ENCODE measurements at regions not wholly inside any gene's neighbourhood (a gene's known extent, or its start where the extent isn't known, plus 50 kb on each side); places are given as distances from the start of the nearest gene placed in this dataset.
"Not testable (repeated sequence)": the region's sequence is repeated elsewhere in the genome, so short reads cannot be mapped to it uniquely, and the experiment has no call there.

DNA sequence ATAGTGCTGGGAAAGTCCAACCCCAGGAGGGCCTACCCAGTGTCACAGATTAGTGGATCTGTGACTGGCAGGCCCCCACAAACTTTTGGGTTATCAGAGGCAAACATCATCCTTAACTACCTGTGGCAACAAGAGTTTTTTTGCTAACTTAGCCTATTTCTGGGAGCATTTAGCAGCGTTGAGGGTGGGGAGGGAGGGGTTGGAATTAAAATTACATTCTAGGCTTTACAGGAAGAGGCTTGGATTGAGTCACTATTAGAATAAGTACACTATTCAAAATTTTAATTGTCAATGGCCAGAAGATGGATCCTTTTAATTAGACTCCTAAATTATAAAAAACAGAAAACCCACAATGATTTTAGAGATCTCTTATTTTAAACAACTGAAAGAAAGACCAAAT lies 267.9 kb upstream of the NPSR1 start:
- no peak for DNase-seq (ENCODE audit: low read depth)

DNA sequence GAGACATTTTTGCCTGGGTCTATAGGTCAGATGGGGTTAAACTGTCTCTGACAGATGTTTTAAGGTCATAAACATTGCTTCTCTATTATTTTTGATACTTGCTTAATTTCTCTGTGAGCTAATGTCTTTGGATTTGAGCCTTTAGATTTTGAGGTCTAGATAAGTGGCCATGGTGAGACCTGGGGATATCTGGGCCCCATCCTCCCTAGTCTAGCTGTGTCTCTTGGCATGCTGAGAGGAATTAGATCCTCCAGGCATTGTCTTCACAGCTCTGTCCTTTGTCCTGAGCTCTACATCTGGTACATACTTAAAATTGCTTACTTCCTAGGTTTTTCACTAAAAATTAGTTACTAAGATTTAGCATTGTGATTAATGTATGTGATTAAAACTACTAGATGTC lies 265.0 kb upstream of the NPSR1 start:
- DNase-seq (ENCODE audit: low read depth): no peak

DNA sequence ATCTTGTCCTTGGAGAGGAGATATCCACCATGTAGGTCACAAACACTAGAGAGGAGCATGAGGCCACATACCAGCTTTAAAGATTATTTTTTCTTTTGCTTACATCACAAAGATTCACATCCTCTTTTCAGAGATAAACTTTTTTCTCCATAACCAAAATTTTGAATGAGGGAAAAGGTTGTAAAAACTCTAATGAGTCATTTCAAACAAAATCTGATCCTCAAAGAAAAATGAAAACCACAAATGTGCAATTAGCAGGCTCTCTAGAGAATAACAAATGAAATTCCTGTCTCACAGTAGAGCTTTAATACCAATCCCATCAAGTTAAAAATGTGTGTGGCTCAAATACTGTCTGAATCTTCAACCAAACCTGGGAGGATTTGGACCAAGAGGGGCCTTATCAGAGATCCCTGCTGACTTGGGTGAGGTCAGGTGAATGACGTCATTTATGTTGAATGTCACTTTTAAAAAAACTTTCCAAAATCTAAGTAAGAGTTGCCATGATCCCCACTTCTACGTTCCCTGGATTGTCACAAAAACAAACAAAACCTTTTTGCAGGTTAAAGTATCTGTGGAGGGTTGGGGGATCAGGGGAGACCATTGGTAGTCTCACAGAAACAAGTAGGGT lies 261.5 kb upstream of the NPSR1 start:
- no peak for DNase-seq (ENCODE audit: low read depth)

DNA sequence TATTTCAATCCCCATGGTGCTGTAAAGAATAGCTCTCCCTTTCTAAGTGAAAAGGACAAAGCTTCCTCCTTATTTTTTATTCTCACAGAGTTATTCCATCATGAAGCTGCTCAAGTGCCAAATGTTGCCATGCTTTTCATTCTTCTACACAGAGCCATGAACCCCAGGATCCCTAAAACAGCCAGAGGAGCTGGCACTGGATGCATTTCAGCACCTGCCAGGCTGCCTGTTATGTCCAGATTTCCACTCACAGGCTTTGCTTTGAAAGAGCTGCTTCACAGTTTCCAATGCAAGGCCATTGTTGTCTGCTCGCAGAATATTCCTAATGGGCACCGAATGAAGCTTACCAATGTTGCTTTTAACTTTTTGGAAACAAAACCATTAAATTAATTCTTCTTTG lies 256.2 kb upstream of the NPSR1 start:
- DNase-seq (ENCODE audit: low read depth): no peak

DNA sequence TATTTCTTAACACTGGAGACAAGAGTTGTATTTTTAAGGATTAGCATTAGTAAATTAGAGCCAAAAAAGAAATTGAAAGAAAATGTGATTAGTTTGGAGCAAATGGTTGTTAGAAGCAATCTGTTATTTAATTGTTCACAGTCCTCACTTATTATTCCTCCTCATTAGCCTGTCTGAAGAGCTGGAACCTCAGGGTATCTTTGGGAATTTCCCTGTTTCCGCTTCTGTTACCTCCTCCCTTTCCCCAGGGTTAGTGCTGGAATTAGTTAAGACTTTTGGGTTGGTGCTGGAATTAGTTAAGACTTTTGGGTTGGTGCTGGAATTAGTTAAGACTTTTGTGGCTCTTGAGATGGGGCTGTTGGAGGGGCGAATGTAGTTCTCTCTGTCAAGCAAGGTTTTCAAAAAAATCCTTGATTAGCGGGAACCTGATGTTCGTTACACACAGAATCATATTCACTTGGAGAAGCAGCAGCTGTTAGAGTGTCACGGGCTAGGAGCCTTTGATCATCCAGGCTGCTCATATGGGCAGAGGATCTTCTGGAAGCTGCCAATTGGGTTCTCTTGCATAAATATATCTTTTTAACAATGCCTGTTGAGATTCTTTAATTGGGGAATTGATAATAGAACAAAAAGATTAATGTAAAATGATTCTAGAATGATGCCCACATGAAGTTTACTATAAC lies 251.0 kb upstream of the NPSR1 start:
- DNase-seq (ENCODE audit: low read depth): no peak

DNA sequence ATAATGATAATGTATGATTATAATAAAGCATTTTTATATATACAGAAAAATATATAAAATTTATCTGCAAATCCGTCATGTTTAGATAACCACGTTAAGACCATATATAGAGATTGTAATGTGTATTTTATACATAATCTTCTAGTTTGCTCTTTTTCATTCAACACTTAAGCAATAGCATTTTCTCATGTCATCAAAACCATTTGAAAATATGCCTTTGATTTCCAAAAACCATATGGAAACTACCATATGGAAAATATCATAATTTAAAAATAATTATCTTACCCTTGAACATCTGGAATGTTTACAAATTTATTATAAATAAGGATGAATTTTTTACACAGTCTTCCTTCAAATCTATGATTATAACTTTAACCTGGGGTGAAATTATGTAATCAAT lies 250.4 kb upstream of the NPSR1 start:
- DNase-seq (ENCODE audit: low read depth): no peak

DNA sequence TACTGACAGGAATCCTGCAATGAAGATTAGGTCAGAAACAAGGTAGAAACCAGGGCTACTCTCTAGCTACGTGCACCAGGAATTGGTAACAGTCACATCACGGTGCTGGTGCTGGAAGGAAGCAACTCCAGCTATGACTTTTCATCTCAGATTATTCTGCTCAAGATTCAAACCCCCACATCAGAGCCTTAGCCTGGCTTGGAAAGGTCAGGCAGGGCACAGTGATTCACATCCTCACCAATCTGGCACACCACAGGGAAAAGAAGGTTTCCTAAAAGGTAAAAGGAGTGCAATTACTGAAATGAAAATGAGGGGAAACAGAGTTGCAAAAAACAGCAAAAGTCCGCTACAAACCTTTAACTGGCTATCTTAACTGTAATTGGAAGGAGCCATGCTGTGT lies 240.2 kb upstream of the NPSR1 start:
- no peak for DNase-seq (ENCODE audit: low read depth)

DNA sequence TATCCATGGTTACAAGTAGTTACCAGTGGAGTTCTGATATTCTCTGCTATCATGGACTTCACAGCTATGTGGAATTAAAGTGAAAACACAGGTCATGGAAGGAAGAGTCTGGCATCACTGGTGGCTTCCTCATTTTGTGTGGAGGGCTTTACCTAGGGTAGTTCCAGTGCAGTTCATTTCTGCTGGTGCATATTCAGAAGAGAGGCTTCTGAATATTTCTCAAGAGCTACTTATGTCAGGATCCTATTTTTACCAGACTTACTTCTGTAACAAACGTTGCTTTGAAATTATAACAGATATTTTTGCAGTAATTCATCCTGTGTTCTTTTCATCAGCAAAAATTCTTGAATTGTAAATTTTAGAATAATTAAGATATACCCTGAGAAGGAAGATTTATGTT lies 236.5 kb upstream of the NPSR1 start:
- DNase-seq (ENCODE audit: low read depth): no peak

DNA sequence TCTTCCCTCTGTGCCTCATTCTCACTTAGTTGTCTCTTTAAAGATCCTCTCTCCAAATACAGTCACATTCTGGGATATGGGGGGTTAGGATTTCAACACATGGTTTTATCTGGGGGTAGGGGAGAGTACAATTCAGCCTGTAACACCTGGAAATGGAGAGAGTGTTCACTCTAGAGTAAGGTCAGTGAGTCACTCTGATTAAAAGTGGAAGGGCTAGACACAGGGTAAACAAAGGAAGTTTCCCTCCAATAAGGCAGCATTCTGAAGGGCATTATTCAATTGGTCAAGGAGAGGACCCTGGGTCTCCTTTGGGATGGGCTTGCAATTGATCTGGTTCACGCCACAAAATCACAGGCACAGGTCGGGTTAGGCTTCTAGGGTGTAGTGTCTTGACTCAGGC lies 232.8 kb upstream of the NPSR1 start:
- DNase-seq (ENCODE audit: low read depth): no peak

DNA sequence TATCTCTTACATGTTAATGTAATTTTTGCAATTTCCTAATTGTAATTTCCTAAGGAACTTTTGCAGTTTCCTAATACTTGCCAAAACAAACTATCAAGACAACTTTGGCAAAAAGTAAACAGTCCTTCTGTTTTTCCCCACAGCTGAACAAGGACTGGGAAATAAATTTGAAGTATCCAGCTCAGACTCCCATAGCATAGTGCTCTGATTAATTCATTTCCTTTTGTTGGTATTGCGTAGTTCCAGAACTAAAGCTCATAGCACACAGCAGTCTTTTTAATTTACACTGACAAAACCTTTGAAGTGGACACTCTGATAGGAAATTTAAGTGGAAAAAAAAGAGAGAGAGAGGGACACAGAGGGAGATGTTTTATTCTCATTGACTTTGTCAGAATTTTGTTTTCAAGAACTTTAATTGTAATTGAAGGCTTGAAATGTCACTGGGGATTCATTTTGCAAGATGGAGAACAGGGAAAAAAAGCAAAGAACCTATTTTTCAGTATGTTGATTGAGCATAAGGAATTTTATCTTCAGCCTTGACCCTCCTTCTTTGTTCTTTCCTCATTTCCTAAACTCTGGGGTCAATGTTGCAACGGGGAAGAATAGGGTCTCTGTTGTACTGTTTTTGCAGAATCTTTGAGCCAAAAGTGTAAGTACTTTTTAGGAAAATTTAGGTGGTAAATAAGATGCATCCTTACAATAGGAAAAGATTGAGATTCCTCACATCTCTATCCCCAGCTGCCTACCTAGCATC lies 232.2 kb upstream of the NPSR1 start:
- DNase-seq (ENCODE audit: low read depth): no peak

DNA sequence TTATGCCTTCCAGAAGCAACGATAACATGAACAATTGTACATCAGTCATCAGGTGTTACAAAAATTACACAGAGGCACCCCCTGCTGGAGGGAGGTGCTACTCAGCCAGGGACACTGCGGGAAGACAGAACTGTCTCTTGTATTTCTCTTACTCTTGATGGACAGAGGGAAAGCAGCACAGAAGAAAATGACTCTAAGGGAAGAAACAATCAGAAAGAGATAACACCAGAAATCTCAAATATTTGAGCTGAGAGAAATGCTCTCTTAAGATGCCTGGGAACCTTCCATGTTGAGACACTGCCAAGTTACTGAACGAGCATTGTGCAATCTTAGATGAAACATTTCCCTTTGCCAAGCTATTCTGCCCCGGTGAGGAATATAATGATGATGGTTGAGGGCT lies 227.6 kb upstream of the NPSR1 start:
- no peak for DNase-seq (ENCODE audit: low read depth)

DNA sequence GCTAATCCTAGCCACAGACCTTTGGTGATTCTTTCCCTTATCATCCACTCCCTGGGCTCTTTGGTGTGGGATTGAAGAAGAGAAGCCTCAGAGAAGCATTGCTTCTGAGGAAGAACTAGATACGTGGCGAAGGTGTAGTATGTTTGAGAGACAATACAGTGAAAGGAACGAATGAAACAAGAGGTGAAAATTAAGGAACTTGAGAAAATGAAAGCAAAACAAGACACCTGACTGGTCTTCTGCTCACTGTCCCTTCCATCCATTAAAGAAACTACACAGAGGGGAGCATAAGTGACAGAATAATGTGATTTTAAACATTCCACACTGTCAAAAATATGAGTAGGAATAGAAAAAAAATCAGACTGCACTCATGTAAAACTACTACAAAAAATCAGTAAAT lies 219.6 kb upstream of the NPSR1 start:
- DNase-seq (ENCODE audit: low read depth): no peak

DNA sequence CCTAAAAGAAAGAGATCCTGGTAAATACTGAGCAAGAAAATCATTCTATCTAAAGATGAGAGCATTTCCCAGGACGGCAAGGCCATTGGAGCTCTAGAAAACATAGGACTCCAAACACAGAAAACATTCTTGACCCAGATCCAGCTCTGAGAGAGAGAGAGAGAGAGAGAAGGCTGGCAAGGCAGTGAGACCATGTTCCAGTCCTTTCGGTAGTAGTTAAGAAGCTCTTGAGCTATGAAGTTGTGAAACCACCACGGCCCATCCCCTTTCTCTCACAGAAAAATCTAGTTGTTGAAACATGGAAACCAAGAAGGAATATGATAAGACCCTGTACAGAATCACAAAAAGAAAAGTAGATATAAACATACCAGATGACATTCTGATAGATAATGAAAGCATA lies 212.4 kb upstream of the NPSR1 start:
- no peak for DNase-seq (ENCODE audit: low read depth)

DNA sequence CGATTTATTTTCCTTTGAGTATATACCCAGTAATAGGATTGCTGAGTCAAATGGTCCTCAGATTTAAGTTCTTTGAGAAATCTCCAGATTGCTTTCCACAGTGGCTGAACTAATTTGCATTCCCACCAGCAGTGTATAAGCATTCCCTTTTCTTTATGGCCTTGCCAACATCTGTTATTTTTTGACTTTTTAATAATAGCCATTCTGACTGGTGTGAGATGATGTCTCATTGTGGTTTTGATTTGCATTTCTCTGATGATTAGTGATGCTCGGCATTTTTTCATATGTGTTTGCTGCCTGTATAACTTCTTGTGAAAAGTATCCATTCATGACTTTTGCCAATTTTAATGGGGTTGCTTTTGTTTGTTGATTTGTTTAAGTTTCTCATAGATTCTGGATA lies 209.5 kb upstream of the NPSR1 start:
- DNase-seq (ENCODE audit: low read depth): not testable (repeated sequence)

DNA sequence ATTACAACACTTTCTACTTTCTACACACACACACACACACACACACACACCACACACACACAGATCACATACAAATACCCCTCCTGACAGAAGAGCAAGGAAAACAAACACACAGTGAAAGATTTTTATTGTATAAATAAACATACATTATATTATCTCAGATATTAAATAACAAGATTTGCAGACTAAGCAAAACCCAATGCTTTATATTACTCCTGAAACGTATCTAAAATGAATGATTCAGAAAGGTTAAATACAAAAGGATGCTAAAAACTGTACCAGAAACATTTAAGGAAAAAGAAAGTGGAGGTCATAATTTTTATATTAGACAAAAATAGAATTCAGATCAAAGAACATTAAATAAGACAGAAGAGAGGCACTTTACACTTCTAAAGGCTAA lies 208.3 kb upstream of the NPSR1 start:
- DNase-seq (ENCODE audit: low read depth): no peak

DNA sequence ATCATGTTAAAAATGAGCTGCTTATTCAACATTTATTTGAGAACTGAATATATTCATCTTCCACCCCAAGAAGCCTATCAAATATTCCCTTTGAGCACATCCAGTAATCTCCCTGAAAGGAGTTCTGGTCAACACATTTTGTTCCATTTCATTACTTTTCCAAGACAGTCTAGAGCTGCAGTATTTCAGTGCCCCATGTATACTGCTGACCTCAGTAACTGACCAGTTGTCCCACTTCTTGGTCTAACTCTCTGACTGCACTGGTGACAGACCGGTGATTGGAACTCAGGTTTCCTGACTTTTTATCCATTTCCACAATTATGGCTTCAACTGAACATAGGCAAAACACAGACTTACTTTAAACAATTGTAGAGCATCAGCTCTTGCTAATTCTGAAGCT lies 206.8 kb upstream of the NPSR1 start:
- no peak for DNase-seq (ENCODE audit: low read depth)

DNA sequence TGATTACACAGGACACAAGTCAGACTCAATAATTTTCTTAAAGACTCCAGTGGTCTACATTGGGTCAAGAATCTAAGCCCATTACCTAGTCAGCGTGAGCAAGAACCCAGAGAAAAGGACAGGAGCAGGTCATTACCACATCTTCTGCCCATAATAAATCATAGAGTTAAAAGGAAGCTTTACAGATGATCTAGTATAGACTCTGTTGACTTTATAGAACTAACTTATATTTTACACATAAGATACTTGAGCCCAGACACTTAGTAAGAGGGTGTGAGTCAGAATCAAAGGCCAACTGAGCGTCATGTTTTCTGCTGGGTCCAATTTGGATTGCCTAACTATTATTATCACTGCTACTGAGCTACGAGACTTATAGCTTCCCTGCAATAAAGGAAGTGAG lies 206.1 kb upstream of the NPSR1 start:
- DNase-seq (ENCODE audit: low read depth): no peak

DNA sequence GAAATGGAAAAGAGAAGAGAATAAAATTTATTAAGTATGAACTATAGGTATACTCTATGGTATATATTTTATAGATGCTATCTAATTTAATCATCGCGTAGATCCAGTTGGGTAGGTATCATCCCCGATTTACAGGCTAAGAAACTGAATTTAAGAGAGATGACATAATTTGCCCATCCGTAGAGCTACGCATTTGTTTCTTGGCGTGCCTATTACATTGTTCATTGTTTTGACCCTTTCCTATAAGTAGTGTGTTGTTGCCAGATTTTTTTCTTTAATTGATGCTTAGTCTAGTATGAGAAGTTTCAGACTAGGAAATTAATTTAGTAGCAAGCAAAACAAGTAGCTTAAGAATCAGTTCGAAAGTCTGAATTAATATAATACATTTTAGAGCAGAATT lies 205.7 kb upstream of the NPSR1 start:
- no peak for DNase-seq (ENCODE audit: low read depth)

DNA sequence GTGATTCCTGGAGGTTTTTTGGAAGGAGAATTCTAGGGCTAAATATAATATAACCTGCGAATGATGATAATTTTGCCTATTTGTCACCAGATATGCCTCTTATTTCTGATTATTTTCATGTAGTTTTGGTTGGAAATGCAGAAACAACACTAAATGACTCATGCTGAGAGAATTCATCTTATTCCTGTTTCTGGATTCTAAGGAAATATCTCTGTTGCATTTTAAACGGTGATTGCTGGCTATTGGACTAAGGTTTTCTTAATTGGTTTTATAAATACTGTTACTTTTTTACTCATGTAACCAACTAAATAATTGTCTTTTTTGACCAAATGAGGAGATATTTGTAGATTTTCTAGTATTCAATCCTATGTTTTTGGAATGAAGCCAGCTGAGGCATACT lies 204.9 kb upstream of the NPSR1 start:
- no peak for DNase-seq (ENCODE audit: low read depth)

DNA sequence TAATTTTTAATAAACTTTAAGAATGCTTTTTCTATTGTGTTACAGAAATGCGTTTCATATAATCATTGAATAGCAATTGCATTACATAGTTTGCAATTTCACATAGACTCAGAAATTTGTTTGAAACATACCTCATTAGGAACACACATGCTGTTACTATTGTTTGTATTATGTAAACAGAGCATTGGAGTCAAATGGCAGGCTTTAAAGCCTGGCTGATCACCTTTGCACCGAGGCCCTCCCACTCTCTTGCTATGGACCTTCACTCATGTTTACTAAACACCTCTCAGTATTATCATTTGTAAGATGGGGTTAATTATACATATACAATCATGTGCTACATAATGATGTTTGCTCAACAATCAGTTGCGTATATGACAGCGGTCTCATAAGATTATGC lies 203.6 kb upstream of the NPSR1 start:
- no peak for DNase-seq (ENCODE audit: low read depth)

DNA sequence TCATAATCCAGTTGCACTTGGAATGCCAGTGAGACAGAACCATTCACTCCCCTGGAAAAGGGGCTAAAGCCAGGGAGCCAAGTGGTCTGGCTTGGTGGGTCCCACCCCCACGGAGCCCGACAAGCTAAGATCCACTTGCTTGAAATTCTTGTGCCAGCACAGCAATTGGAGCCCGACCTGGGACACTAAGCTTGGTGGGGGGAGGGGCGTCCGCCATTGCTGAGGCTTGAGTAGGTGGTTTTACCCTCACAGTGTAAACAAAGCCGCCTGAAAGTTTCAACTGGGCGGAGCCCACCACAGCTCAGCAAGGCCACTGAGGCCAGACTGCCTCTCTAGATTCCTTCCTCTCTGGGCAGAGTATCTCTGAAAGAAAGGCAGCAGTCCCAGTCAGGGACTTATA lies 200.7 kb upstream of the NPSR1 start:
- no peak for DNase-seq (ENCODE audit: low read depth)

DNA sequence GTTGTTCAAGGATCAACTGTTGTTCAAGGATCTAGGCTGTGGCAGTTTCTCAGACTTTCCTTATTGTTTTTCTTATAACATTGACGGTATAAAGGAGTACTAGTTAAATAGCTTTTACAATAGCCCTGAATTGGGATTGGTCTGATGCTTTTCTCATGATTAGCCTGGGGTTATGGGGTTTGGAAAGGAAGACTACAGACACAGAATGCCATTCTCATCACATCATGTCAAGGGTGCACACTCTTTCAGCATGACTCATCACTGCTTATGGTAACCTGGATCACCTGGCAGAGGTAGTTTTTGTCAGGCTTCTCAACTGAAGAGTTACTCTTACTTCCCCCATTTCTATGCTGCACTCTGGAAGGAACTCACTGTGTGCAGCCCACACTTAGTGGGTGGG lies 194.2 kb upstream of the NPSR1 start:
- DNase-seq (ENCODE audit: low read depth): no peak

DNA sequence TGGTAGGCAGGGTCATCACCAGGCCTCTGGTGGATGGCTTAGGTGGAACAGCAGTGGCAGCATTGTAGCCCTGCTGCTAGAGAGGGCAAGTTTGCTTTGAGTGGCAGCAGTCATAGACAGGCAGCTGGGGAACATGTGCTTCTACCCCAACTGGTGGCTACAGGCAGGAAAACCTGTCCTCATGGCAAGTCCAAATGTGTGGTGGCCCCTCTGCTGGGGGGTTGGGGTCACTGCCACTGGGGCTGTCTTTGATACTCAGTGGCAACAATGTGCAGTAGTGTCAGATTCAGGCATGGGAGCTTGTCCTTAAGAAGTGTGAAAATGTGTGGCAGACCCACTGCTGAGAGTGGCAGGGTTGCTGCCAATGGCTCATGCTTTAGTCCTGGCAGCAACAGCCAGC lies 186.2 kb upstream of the NPSR1 start:
- DNase-seq (ENCODE audit: low read depth): no peak
